ENCODE measurements at regions not wholly inside any gene's neighbourhood (a gene's known extent, or its start where the extent isn't known, plus 50 kb on each side); places are given as distances from the start of the nearest gene placed in this dataset.

- intact Hi-C loops (cut with micrococcal nuclease; ENCODE audit: unreplicated experiment), result no loop called here
- CTCF ChIA-PET, result no interaction called here
- Histone ChIP-seq H3K4me3 (ENCODE audit: low read depth in 2 of 2, low read length in 2 of 2) (no peak overlapping the region), H3K9me3 (ENCODE audit: control insufficient read depth, insufficient read depth, low read depth, low read length) (no peaks in the 10 kb centered on the region), H3K27ac (ENCODE audit: low read length) (no peak overlapping the region), H3K4me1 (ENCODE audit: control insufficient read depth, insufficient read depth, low read length) (no peaks in the 10 kb centered on the region), H3K36me3 (ENCODE audit: control insufficient read depth, insufficient read depth, low read length) (no peaks in the 10 kb centered on the region), H3K27me3 (ENCODE audit: control insufficient read depth, insufficient read depth, low read length) (no peaks in the 10 kb centered on the region)
- POLR2A ChIA-PET, result no interaction called here
- no peak for ATAC-seq
- in situ Hi-C loops (cut with HindIII; ENCODE audit: low pct_unique_long_range_greater_than_20kb, low sequenced_read_pairs), result no loop called here
- BruUV-seq (replicated peaks), result no TSS peak
- no peak for DNase-seq (ENCODE audit: low read depth, low spot score)
- no peak for TF ChIP-seq REST (IDR thresholded peaks at IDR 0.05; ENCODE audit: insufficient read depth in 1 of 2, low read depth in 2 of 2, low read length in 1 of 2)
- no peak for TF ChIP-seq POLR2AphosphoS5 (IDR thresholded peaks at IDR 0.05; ENCODE audit: low read depth, low read length)
- no peak for TF ChIP-seq CTCF (IDR thresholded peaks at IDR 0.05)
- TF ChIP-seq TCF7L2 (IDR thresholded peaks at IDR 0.05; ENCODE audit: low read depth, low read length), result no peak
- TF ChIP-seq SIN3A (IDR thresholded peaks at IDR 0.05; ENCODE audit: borderline replicate concordance, insufficient read depth, low read depth, low read length), result no peak
Measured at GRCh38 chr16:64841071-64841470, 280.8 kb downstream of the CDH11 start.

GRCh38 chr16:64830653-64831052 lies 291.2 kb downstream of the CDH11 start:
- in situ Hi-C loops (cut with HindIII; ENCODE audit: low pct_unique_long_range_greater_than_20kb, low sequenced_read_pairs), result no loop called here
- TF ChIP-seq SIN3A (IDR thresholded peaks at IDR 0.05; ENCODE audit: borderline replicate concordance, insufficient read depth, low read depth, low read length), result no peak
- TF ChIP-seq TCF7L2 (IDR thresholded peaks at IDR 0.05; ENCODE audit: low read depth, low read length), result no peak
- TF ChIP-seq CTCF (IDR thresholded peaks at IDR 0.05), result no peak
- no peak for TF ChIP-seq REST (IDR thresholded peaks at IDR 0.05; ENCODE audit: insufficient read depth in 1 of 2, low read depth in 2 of 2, low read length in 1 of 2)
- no peak for TF ChIP-seq POLR2AphosphoS5 (IDR thresholded peaks at IDR 0.05; ENCODE audit: low read depth, low read length)
- Histone ChIP-seq H3K36me3 (ENCODE audit: control insufficient read depth, insufficient read depth, low read length) (no peaks in the 10 kb centered on the region), H3K27me3 (ENCODE audit: control insufficient read depth, insufficient read depth, low read length) (no peaks in the 10 kb centered on the region), H3K27ac (ENCODE audit: low read length) (no peak overlapping the region), H3K9me3 (ENCODE audit: control insufficient read depth, insufficient read depth, low read depth, low read length) (no peaks in the 10 kb centered on the region), H3K4me1 (ENCODE audit: control insufficient read depth, insufficient read depth, low read length) (no peaks in the 10 kb centered on the region), H3K4me3 (ENCODE audit: low read depth in 2 of 2, low read length in 2 of 2) (no peak overlapping the region)
- no TSS peak for BruUV-seq (replicated peaks)
- ChIA-PET POLR2A (no interaction called here), CTCF (no interaction called here)
- ATAC-seq, result no peak
- DNase-seq (ENCODE audit: low read depth, low spot score), result no peak
- intact Hi-C loops (cut with micrococcal nuclease; ENCODE audit: unreplicated experiment), result loop anchor here (5.0 kb wide), 1 partner anchor 52 kb away; no protein-coding TSS in a partner anchor
